Dendritic cell treated with granulocyte-macrophage colony-stimulating factor and Interleukin-4, amounts not matched to agents 40 ng/mL and 50 ng/mL, for 4 days (primary cell): ENCODE measurements at regions not wholly inside any gene's neighbourhood (a gene's known extent, or its start where the extent isn't known, plus 50 kb on each side); places are given as distances from the start of the nearest gene placed in this dataset.

Experiments used
- H3K27ac Mint-ChIP-seq: one replicate; pipeline ENCODE4 v1.8.0; 2022; ENCODE audit warnings: mild to moderate bottlenecking, mixed read lengths
- H3K27me3 Mint-ChIP-seq: one replicate; pipeline ENCODE4 v1.8.0; 2022; ENCODE audit warnings: mild to moderate bottlenecking, mixed read lengths
- H3K36me3 Mint-ChIP-seq: one replicate; pipeline ENCODE4 v1.8.0; 2022; ENCODE audit warnings: low read depth, mixed read lengths
- H3K4me1 Mint-ChIP-seq: one replicate; pipeline ENCODE4 v1.8.0; 2022; ENCODE audit warnings: low read depth, mixed read lengths
- H3K4me3 Mint-ChIP-seq: one replicate; pipeline ENCODE4 v1.8.0; 2022; ENCODE audit warnings: mild to moderate bottlenecking, moderate library complexity, mixed read lengths
- H3K9me3 Mint-ChIP-seq: one replicate; pipeline ENCODE4 v1.8.0; 2022; ENCODE audit warnings: mixed read lengths
- intact Hi-C: fragments of 100-400 bp; cut with micrococcal nuclease; formaldehyde crosslinking; loops from one replicate; pipeline ENCODE4 v1.15.0; 2022

- Mint-ChIP-seq H3K9me3 (no peaks in the 10 kb centered on the region), H3K27me3 (peaks cover 2% of the 10 kb centered on the region), H3K4me1 (no peaks in the 10 kb centered on the region), H3K4me3 (no peak overlapping the region), H3K27ac (no peak overlapping the region), H3K36me3 (no peaks in the 10 kb centered on the region)
- intact Hi-C loops, result no loop called here
Observed at GRCh38 chr13:78971355-78972025, 312.5 kb upstream of the OBI1 start.

DNA sequence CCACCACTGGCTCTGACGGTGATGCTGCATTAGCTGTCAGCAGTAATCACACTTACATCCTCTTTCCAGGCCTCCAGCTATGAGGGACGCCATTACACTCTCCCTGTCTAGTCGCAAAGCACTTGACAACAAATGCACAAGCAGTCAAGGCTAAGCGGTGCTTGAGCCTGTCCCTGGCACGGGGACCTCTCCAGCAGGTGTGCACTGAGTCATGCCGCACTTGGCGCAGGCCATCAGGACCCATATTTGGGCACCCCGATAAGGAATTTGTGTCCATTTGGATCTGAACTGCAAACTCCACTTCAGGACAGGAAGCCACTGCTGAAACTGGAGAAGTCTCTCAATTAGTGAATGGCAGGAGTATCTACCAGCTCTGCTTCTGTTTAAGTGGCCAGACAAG is 301.9 kb upstream of the OBI1 start:
- no peak overlapping the region for H3K27ac Mint-ChIP-seq
- no peak overlapping the region for H3K4me3 Mint-ChIP-seq
- no peaks in the 10 kb centered on the region for H3K36me3 Mint-ChIP-seq
- no peaks in the 10 kb centered on the region for H3K9me3 Mint-ChIP-seq
- no peaks in the 10 kb centered on the region for H3K27me3 Mint-ChIP-seq
- no peaks in the 10 kb centered on the region for H3K4me1 Mint-ChIP-seq
- intact Hi-C loops, result no loop called here

DNA sequence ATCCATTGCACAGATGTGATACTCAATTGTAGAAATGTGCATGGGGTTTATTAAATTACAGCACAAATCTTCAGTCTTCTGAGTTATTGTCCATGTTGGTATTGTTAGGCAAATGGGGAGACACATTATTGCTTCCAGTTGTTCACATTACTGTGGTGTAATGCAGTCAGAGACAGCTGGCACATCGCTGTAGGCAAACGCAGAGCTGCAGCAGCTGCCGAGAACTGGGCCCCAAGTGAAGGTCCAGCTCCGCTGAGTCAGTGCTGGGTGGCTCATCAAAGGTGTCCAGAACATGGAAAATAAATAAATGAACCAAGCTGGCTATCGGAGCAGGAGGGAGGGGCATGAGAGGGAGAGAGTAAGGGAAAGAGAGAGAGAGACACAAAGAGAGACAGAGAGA is 299.1 kb upstream of the OBI1 start:
- H3K36me3 Mint-ChIP-seq, result no peaks in the 10 kb centered on the region
- no peaks in the 10 kb centered on the region for H3K27me3 Mint-ChIP-seq
- intact Hi-C loops, result no loop called here
- H3K27ac Mint-ChIP-seq, result no peak overlapping the region
- H3K4me1 Mint-ChIP-seq, result no peaks in the 10 kb centered on the region
- peaks cover 6% of the 10 kb centered on the region for H3K9me3 Mint-ChIP-seq
- H3K4me3 Mint-ChIP-seq, result no peak overlapping the region

GRCh38 chr13:78940455-78941130 is 281.6 kb upstream of the OBI1 start:
- Mint-ChIP-seq H3K36me3 (no peaks in the 10 kb centered on the region), H3K9me3 (no peaks in the 10 kb centered on the region), H3K27ac (no peak overlapping the region), H3K4me1 (no peaks in the 10 kb centered on the region), H3K27me3 (no peaks in the 10 kb centered on the region), H3K4me3 (no peak overlapping the region)
- intact Hi-C loops, result no loop called here

GRCh38 chr13:78934336-78934735 is 275.4 kb upstream of the OBI1 start:
- intact Hi-C loops, result no loop called here
- Mint-ChIP-seq H3K27ac (no peak overlapping the region), H3K9me3 (no peaks in the 10 kb centered on the region), H3K4me3 (no peak overlapping the region), H3K36me3 (no peaks in the 10 kb centered on the region), H3K27me3 (no peaks in the 10 kb centered on the region), H3K4me1 (no peaks in the 10 kb centered on the region)

DNA sequence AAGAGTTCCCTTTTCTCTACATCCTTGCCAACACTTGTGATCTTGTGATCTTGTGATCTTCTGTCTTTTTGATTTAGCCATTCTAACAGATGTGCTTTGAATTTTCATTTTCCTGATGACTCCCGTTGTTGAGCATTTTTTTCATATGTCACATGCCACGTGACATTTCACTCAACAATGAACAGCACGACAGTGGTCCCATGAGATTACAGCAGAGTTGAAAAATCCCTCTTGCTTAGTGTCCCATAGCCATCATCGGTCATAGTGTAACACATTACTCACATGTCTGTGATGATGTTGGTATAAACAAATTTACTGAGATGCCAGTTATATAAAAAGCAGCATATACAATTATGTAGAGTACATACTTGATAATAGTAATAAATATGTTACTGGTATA is 256.1 kb upstream of the OBI1 start:
- H3K27me3 Mint-ChIP-seq, result no peaks in the 10 kb centered on the region
- no peaks in the 10 kb centered on the region for H3K36me3 Mint-ChIP-seq
- intact Hi-C loops, result no loop called here
- H3K4me1 Mint-ChIP-seq, result no peaks in the 10 kb centered on the region
- peaks cover 17% of the 10 kb centered on the region for H3K9me3 Mint-ChIP-seq
- no peak overlapping the region for H3K27ac Mint-ChIP-seq
- H3K4me3 Mint-ChIP-seq, result no peak overlapping the region

DNA sequence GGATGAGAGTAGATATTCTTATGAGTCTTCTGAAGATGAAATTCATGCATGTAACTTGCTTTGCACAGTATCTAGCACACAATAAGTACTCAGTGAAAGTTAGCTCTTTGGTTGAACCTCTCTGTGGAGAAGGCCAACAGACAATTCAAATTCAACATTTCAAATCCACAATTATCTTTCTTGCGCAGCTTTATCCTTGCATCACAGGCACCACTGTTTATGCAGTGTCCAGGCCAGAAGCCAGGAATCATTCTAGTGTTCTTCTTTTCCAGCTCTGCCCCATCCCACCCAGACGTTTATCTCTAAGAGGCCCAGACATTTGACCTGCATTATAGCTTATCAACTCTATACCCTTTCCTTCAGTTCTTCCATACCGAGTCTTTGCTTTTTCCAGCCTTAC is 254.7 kb upstream of the OBI1 start:
- intact Hi-C loops, result no loop called here
- H3K27me3 Mint-ChIP-seq, result no peaks in the 10 kb centered on the region
- H3K27ac Mint-ChIP-seq, result no peak overlapping the region
- H3K4me3 Mint-ChIP-seq, result no peak overlapping the region
- peaks cover 17% of the 10 kb centered on the region for H3K9me3 Mint-ChIP-seq
- H3K36me3 Mint-ChIP-seq, result no peaks in the 10 kb centered on the region
- no peaks in the 10 kb centered on the region for H3K4me1 Mint-ChIP-seq

DNA sequence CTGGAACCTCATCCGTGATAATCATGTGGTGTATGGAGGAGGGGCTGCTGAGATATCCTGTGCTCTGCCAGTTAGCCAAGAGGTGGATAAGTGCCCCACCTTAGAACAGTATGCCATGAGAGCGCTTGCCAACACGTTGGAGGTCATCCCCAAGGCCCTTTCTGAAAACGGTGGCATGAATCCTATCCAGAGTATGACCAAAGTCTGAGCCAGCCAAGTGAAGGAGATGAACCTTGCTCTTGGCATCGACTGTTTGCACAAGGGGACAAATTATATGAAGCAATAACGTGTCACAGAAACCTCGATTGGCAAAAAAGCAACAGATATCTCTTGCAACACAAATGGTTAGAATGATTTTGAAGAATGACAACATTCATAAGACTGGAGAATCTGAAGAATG is 251.2 kb upstream of the OBI1 start:
- H3K27ac Mint-ChIP-seq, result no peak overlapping the region
- H3K27me3 Mint-ChIP-seq, result no peaks in the 10 kb centered on the region
- peaks cover 17% of the 10 kb centered on the region for H3K9me3 Mint-ChIP-seq
- H3K36me3 Mint-ChIP-seq, result no peaks in the 10 kb centered on the region
- H3K4me1 Mint-ChIP-seq, result no peaks in the 10 kb centered on the region
- intact Hi-C loops, result no loop called here
- H3K4me3 Mint-ChIP-seq, result no peak overlapping the region

DNA sequence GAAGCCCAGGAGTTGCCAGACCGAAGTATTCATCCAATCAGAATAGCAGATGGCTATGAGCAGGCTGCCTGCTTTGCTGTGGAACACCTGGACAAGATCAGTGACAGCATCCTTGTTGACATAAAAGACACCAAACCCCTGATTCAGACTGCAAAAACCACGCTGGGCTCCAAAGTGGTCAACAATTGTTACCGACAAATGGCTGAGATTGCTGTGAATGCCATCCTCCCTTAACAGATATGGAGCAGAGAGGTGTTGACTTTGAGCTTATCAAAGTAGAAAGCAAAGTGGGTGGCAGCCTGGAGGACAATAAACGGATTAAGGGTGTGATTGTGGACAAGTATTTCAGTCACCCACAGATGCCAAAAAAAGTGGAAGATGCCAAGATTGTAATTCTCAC is 250.3 kb upstream of the OBI1 start:
- H3K27me3 Mint-ChIP-seq, result no peaks in the 10 kb centered on the region

GRCh38 chr13:78907006-78907405 is 248.1 kb upstream of the OBI1 start:
- Mint-ChIP-seq H3K27me3 (no peaks in the 10 kb centered on the region), H3K27ac (no peak overlapping the region), H3K4me3 (no peak overlapping the region), H3K9me3 (peaks cover 9% of the 10 kb centered on the region), H3K4me1 (no peaks in the 10 kb centered on the region), H3K36me3 (no peaks in the 10 kb centered on the region)
- intact Hi-C loops, result no loop called here

More for the DNA sequence above, 250.3 kb upstream of the OBI1 start:
- no peak overlapping the region for H3K27ac Mint-ChIP-seq
- H3K9me3 Mint-ChIP-seq, result peaks cover 17% of the 10 kb centered on the region
- H3K36me3 Mint-ChIP-seq, result no peaks in the 10 kb centered on the region
- intact Hi-C loops, result no loop called here
- no peak overlapping the region for H3K4me3 Mint-ChIP-seq
- H3K4me1 Mint-ChIP-seq, result no peaks in the 10 kb centered on the region

DNA sequence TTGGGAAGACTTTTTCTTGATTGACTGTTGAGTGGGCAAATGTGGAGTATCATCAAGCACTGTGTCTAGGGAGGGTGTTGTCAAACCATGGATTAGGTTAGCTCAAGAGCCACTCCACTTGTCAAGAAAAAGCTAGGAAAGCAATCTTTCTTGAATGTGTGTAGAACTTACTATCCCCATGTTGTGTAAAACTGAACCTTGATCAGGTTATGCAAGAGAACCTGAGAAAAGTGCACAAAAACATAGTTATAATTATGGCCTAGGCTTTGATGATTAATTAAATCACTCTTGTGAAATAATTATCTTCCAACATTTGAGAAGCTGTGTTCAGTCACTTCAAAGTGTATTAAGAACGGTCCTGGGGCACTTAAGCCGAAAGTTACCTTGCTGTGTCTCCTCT is 238.2 kb upstream of the OBI1 start:
- Mint-ChIP-seq H3K4me3 (no peak overlapping the region), H3K27me3 (no peaks in the 10 kb centered on the region), H3K27ac (no peak overlapping the region), H3K4me1 (no peaks in the 10 kb centered on the region), H3K36me3 (no peaks in the 10 kb centered on the region), H3K9me3 (peaks cover 10% of the 10 kb centered on the region)
- intact Hi-C loops, result no loop called here

DNA sequence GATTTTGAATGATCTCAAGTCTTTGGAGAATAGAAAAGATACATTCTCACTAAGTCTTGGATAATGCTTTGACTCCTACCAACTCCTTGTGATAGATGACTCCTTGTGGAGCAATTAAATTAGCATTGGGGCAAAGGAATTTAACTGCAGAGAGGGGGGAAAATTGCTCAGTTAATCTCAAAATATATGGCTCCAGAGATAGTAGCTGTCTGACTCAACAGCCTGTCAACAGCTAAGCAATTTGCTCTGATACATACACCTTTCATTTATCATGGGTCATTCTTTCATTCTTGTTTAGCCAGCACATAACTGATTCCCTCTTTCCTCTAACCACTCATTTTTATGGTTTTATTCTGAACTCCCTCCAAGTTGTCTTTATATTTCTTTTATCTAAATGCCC is 225.6 kb upstream of the OBI1 start:
- H3K9me3 Mint-ChIP-seq, result no peaks in the 10 kb centered on the region
- H3K27ac Mint-ChIP-seq, result no peak overlapping the region
- H3K36me3 Mint-ChIP-seq, result no peaks in the 10 kb centered on the region
- no peak overlapping the region for H3K4me3 Mint-ChIP-seq
- no peaks in the 10 kb centered on the region for H3K4me1 Mint-ChIP-seq
- no peaks in the 10 kb centered on the region for H3K27me3 Mint-ChIP-seq
- intact Hi-C loops, result no loop called here

GRCh38 chr13:78881751-78882150 is 222.8 kb upstream of the OBI1 start:
- no peaks in the 10 kb centered on the region for H3K4me1 Mint-ChIP-seq
- H3K4me3 Mint-ChIP-seq, result no peak overlapping the region
- H3K36me3 Mint-ChIP-seq, result no peaks in the 10 kb centered on the region
- H3K27me3 Mint-ChIP-seq, result no peaks in the 10 kb centered on the region
- intact Hi-C loops, result no loop called here
- H3K9me3 Mint-ChIP-seq, result peaks cover 9% of the 10 kb centered on the region
- no peak overlapping the region for H3K27ac Mint-ChIP-seq

DNA sequence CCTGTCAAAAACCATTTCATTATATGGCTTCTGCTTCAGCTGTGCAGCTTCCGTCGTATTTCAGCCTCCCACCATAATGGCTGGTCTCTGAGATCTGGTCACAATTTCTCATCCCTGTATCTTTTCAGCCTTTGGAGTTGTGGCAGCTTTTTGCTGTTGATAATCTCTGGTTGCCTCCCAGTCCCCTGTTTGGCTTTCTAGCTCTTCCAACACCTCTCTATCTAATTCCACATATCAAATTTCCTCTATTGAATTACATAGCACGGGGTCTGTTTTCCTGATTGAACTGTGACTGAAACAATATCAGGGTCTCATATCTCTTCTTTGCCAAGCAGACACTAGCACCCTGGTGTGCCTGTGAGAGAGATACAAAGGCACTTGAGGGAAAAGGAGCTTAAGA is 222.1 kb upstream of the OBI1 start:
- H3K9me3 Mint-ChIP-seq, result peaks cover 9% of the 10 kb centered on the region
- H3K27ac Mint-ChIP-seq, result no peak overlapping the region
- no peaks in the 10 kb centered on the region for H3K36me3 Mint-ChIP-seq
- no peaks in the 10 kb centered on the region for H3K27me3 Mint-ChIP-seq
- no peaks in the 10 kb centered on the region for H3K4me1 Mint-ChIP-seq
- H3K4me3 Mint-ChIP-seq, result no peak overlapping the region
- intact Hi-C loops, result no loop called here
